ENCODE measurements at regions not wholly inside any gene's neighbourhood (a gene's known extent, or its start where the extent isn't known, plus 50 kb on each side); places are given as distances from the start of the nearest gene placed in this dataset.

DNA sequence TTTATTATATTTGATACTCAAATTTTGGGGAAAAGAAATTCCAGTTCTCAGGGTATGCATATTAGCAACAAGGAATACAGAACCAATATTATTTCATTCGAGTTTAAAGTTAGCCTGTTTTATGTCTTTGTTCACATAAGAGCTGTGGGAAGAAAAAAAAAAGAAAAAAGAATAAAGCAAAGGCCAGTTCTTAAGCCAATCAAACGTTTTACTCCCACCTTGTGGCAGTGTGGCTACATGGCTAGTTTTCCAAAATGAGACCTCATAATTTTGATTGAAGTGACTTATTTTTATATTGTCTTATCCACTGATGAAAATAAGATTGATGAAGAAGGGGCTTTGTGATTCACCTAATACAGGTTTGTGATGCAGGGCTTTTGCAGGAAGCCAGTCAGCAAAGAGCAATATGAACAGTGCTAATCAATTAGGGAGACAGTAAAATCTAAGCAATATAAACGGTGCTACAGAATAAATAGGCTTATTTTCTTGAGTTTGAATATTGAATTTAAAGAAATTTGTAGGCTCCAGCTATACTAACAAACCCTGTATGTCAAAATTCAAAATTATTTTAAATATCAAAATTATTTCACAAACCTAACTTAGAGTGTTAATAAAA, 624.1 kb upstream of the FOXG1 start:
- TF ChIP-seq, protein P1, sequence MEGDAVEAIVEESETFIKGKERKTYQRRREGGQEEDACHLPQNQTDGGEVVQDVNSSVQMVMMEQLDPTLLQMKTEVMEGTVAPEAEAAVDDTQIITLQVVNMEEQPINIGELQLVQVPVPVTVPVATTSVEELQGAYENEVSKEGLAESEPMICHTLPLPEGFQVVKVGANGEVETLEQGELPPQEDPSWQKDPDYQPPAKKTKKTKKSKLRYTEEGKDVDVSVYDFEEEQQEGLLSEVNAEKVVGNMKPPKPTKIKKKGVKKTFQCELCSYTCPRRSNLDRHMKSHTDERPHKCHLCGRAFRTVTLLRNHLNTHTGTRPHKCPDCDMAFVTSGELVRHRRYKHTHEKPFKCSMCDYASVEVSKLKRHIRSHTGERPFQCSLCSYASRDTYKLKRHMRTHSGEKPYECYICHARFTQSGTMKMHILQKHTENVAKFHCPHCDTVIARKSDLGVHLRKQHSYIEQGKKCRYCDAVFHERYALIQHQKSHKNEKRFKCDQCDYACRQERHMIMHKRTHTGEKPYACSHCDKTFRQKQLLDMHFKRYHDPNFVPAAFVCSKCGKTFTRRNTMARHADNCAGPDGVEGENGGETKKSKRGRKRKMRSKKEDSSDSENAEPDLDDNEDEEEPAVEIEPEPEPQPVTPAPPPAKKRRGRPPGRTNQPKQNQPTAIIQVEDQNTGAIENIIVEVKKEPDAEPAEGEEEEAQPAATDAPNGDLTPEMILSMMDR (optimal IDR thresholded peaks at IDR 0.05 in 1 of 3, IDR thresholded peaks at IDR 0.05 in 1 of 3, conservative IDR thresholded peaks at IDR 0.05 in 1 of 3; ENCODE audit: extremely low read depth in 1 of 3, insufficient read depth in 2 of 3, low read length in 3 of 3): no peak
- no peak for TF ChIP-seq EZH2 (IDR thresholded peaks at IDR 0.05; ENCODE audit: low read length)

Data from keratinocyte (primary cell).